ENCODE measurements at regions not wholly inside any gene's neighbourhood (a gene's known extent, or its start where the extent isn't known, plus 50 kb on each side); places are given as distances from the start of the nearest gene placed in this dataset.
"Not testable (repeated sequence)": the region's sequence is repeated elsewhere in the genome, so short reads cannot be mapped to it uniquely, and the experiment has no call there.

DNA sequence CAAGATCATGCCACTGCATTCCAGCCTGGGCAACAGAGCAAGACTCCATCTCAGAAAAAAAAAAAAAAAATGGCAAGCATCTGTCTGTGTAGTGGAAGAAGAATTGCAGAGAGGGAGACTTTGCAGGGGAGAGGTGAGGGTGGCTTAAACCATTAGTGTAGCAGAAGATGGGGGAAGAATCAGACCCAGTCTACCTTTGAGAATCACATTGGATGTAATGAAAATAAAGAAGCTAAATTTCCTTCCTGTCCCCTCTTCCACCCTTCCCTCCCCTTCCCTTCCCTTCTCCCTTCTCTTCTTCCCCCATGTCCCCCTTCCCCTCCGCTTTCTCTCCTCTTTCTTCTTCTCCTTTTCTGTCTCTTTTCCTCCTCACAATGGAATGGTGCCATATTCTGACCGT is 180.8 kb upstream of the SVIL start:
- DNase-seq (ENCODE audit: low read depth in 1 of 2, low spot score in 1 of 2) = no peak
- Histone ChIP-seq H3K36me3 (no peaks in the 10 kb centered on the region), H3K4me3 (no peak overlapping the region), H3K4me1 (ENCODE audit: low read depth) (no peaks in the 10 kb centered on the region), H3K27me3 (no peaks in the 10 kb centered on the region), H3K27ac (no peak overlapping the region), H3K9me3 (ENCODE audit: low read depth) (no peaks in the 10 kb centered on the region)
- TF ChIP-seq, protein P1, sequence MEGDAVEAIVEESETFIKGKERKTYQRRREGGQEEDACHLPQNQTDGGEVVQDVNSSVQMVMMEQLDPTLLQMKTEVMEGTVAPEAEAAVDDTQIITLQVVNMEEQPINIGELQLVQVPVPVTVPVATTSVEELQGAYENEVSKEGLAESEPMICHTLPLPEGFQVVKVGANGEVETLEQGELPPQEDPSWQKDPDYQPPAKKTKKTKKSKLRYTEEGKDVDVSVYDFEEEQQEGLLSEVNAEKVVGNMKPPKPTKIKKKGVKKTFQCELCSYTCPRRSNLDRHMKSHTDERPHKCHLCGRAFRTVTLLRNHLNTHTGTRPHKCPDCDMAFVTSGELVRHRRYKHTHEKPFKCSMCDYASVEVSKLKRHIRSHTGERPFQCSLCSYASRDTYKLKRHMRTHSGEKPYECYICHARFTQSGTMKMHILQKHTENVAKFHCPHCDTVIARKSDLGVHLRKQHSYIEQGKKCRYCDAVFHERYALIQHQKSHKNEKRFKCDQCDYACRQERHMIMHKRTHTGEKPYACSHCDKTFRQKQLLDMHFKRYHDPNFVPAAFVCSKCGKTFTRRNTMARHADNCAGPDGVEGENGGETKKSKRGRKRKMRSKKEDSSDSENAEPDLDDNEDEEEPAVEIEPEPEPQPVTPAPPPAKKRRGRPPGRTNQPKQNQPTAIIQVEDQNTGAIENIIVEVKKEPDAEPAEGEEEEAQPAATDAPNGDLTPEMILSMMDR (IDR thresholded peaks at IDR 0.05; ENCODE audit: low read depth, low read length) = no peak

DNA sequence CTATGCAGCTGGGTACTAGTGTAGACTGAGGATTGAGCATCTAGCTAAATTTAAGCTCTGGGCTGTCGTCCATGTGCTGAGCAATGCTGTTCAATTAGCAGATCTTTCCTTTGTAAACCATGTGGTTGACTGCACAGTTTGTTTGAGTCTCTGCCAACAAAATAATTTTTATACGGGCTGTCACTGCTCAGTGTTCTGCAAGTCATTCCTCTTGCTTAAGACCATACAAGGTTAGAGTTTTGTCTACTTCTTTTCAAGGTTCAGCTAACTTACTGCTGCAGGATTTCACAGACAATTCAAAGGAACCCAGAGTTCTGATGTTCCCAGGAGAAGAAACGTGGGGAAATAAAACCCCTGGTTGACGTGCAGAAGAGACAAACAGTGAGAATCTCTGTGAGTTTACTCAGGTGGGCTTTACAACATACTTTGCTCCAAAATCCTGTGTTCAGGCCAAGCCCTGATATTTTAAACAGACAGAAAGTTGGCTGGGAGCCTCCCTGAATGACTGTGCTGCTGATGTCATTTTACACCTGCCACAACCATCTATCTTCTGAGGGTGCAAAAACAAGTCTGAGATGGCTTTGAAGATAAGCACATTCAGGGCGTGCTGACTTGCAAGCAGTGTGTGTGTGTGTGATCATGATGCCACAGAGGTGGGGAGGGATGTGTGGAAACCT is 177.1 kb upstream of the SVIL start:
- Histone ChIP-seq H3K4me1 (ENCODE audit: low read depth) (no peaks in the 10 kb centered on the region), H3K27me3 (no peaks in the 10 kb centered on the region), H3K9me3 (ENCODE audit: low read depth) (no peaks in the 10 kb centered on the region), H3K27ac (no peak overlapping the region), H3K4me3 (no peak overlapping the region), H3K36me3 (no peaks in the 10 kb centered on the region)
- DNase-seq (ENCODE audit: low read depth in 1 of 2, low spot score in 1 of 2) = peak in 1 of 2 donors; percentile 92
- TF ChIP-seq, protein P1 (IDR thresholded peaks at IDR 0.05; ENCODE audit: low read depth, low read length) = no peak

DNA sequence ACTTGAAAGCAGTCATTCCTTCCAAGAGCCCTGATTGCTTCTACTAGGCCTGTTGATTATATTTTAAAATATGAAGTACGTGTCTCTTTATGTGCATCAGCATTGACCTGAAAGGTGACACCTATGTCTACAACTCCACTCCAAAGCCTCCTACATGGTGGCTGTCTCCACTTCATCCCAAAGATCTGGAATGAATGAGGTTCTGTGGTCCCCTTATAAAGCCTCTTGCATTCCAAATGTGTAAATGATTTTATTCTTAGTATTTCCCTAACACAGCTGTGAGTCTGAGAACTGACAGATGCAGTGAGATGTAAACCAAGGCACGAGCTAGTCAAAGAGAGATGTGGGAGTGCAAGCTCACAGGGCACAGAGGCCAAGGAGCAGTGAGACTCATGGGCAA is 176.0 kb upstream of the SVIL start:
- Histone ChIP-seq H3K36me3 (no peaks in the 10 kb centered on the region), H3K4me1 (ENCODE audit: low read depth) (no peaks in the 10 kb centered on the region), H3K4me3 (no peak overlapping the region), H3K27me3 (no peaks in the 10 kb centered on the region), H3K27ac (no peak overlapping the region), H3K9me3 (ENCODE audit: low read depth) (no peaks in the 10 kb centered on the region)
- TF ChIP-seq, protein P1 (IDR thresholded peaks at IDR 0.05; ENCODE audit: low read depth, low read length) = no peak
- no peak for DNase-seq (ENCODE audit: low read depth in 1 of 2, low spot score in 1 of 2)

DNA sequence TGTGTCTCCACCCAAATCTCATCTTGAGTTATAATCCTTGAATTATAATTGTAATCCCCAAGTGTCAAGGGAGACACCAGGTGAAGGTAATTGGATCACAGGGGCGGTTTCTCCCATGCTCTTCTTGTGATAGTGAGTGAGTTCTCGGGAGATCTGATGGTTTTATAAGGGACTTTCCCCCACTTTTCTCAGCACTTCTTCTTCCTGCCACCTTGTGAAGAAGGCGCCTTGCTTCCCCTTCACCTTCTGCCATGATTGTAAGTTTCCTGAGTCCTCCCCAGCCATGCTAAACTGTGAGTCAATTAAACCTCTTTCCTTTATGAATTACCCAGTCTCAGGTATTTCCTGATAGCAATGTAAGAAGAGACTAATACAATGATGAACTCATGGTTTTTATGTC is 175.5 kb upstream of the SVIL start:
- not testable (repeated sequence) for H3K27me3 ChIP-seq; H3K4me3 ChIP-seq; DNase-seq (ENCODE audit: low read depth in 1 of 2, low spot score in 1 of 2); H3K36me3 ChIP-seq; H3K4me1 ChIP-seq (ENCODE audit: low read depth); H3K27ac ChIP-seq; H3K9me3 ChIP-seq (ENCODE audit: low read depth)

DNA sequence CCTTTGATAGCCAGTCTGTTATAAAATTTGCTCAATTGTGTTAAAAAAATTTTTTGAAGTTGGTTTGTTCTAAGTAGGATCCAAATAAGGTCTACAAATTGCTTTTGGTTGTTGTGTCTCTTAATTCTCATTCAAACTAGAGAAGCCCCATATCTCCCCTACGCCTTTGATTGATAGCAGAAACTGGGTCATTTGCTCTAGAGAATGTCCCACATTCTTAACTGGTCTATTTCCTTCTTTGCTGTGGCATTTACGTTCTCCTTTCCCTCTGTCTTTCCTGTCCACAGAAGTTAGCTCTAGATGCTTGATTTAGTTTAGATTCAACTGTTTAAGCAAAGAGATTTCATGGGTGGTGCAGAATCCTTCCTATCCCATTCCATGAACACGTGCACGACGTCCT is 174.6 kb upstream of the SVIL start:
- Histone ChIP-seq H3K4me1 (ENCODE audit: low read depth) (no peaks in the 10 kb centered on the region), H3K4me3 (no peak overlapping the region), H3K27ac (no peak overlapping the region), H3K27me3 (no peaks in the 10 kb centered on the region), H3K36me3 (no peaks in the 10 kb centered on the region), H3K9me3 (ENCODE audit: low read depth) (no peaks in the 10 kb centered on the region)
- no peak for DNase-seq (ENCODE audit: low read depth in 1 of 2, low spot score in 1 of 2)
- TF ChIP-seq, protein P1 (IDR thresholded peaks at IDR 0.05; ENCODE audit: low read depth, low read length) = no peak

DNA sequence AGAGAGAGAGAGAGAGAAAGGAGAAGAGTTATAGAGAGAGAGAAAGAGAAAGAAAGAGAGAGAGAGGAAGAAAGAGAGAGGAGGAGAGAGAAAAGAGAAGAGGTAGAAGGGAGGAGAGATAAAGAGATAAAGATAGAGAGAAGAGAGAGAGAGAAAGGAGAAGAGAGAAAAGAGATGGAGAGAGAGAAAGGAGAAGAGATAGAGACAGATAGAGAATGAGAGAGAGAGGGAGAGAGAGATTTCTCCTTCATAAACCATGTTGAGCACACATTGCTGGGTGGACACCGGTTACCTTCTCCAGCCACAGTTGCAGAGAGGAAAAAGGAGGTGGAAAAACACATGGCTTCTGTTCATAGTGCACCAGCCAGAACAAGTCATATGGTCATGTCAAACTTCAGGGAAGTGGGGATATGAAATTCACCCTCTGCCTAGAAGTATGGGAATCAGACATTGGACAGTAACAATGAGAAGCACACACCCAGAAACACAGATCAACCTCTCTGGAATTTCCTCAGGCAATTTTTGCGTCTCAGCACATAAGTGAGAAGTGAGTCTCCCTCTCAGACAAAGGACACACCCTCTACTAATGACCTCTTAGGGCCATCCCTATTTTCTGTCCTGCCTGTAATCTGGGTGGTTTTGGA is 172.5 kb upstream of the SVIL start:
- no peaks in the 10 kb centered on the region for H3K9me3 ChIP-seq (ENCODE audit: low read depth)
- no peaks in the 10 kb centered on the region for H3K27me3 ChIP-seq
- H3K4me3 ChIP-seq = no peak overlapping the region
- H3K27ac ChIP-seq = no peak overlapping the region
- TF ChIP-seq, protein P1 (IDR thresholded peaks at IDR 0.05; ENCODE audit: low read depth, low read length) = no peak
- no peaks in the 10 kb centered on the region for H3K4me1 ChIP-seq (ENCODE audit: low read depth)
- H3K36me3 ChIP-seq = no peaks in the 10 kb centered on the region
- peak in 1 of 2 donors; percentile 56 for DNase-seq (ENCODE audit: low read depth in 1 of 2, low spot score in 1 of 2)

Data from cardiac muscle cell (in vitro differentiated cells and primary cell).